HEK293 (cell line): ENCODE measurements at regions not wholly inside any gene's neighbourhood (a gene's known extent, or its start where the extent isn't known, plus 50 kb on each side); places are given as distances from the start of the nearest gene placed in this dataset.

Source experiments
- CTCF ChIA-PET: fragments of 350-600 bp; formaldehyde crosslinking; extraction: SDS; loops from one replicate; lab custom pipeline; 2021; ENCODE audit warnings: antibody characterized with exemption; lab: Yijun Ruan, JAX
- POLR2A ChIA-PET: fragments of 300-600 bp; formaldehyde crosslinking; extraction: SDS; loops from one replicate; lab custom pipeline; 2020; ENCODE audit warnings: antibody characterized with exemption, inconsistent platforms; lab: Yijun Ruan, JAX
- H3K27ac ChIP-seq: fragments of 200-500 bp; sonication (Bioruptor generic); 2 replicates; pipeline ENCODE4 v1.5.1; 2014; ENCODE audit warnings: low read depth, low read length, control low read depth, inconsistent platforms; ENCODE audit errors: extremely low read depth
- H3K36me3 ChIP-seq, 2 experiments: fragments of 200-500 bp in 1 of 2; sonication (Bioruptor generic) in 1 of 2; 1 replicate in 1 of 2; 2 replicates in 1 of 2; pipeline ENCODE4 v1.5.1; 2014 to 2017; ENCODE audit warnings: inconsistent platforms in 2 of 2, low read length in 2 of 2; ENCODE audit not compliant: control insufficient read depth in 2 of 2, insufficient read depth in 1 of 2
- H3K4me1 ChIP-seq: fragments of 200-500 bp; sonication (Bioruptor generic); 2 replicates; pipeline ENCODE4 v1.5.1; 2014; ENCODE audit warnings: mild to moderate bottlenecking, low read length, inconsistent platforms; ENCODE audit not compliant: control insufficient read depth, insufficient read depth
- H3K4me3 ChIP-seq: 2 replicates; pipeline ENCODE4 v1.5.1; 2011; ENCODE audit warnings: low read depth, mild to moderate bottlenecking, control low read depth, low read length, moderate library complexity
- H3K9me3 ChIP-seq: fragments of 200-500 bp; sonication (Bioruptor generic); 2 replicates; pipeline ENCODE4 v1.5.1; 2014; ENCODE audit warnings: low read depth, low read length, inconsistent platforms; ENCODE audit not compliant: control insufficient read depth, insufficient read depth
- BCL6B ChIP-seq: fragments of 450-650 bp; formaldehyde crosslinking; IDR thresholded peaks from 2 replicates; pipeline ENCODE4 v1.5.1; 2017; ENCODE audit warnings: missing biosample characterization, missing genetic modification characterization
- HOXD13 ChIP-seq: sonication (generic); formaldehyde crosslinking; IDR thresholded peaks from 2 replicates; pipeline ENCODE4 v1.8.0; 2022; ENCODE audit warnings: missing genetic modification reagents, borderline replicate concordance
- SP7 ChIP-seq: fragments of 450-650 bp; formaldehyde crosslinking; IDR thresholded peaks from 2 replicates; pipeline ENCODE4 v1.5.1; 2016; ENCODE audit warnings: missing biosample characterization, missing genetic modification characterization
- YY1 ChIP-seq: fragments of 450-650 bp; formaldehyde crosslinking; IDR thresholded peaks from 2 replicates; pipeline ENCODE4 v1.5.1; 2018; ENCODE audit warnings: missing biosample characterization, missing genetic modification characterization
- ZBTB6 ChIP-seq: fragments of 450-650 bp; formaldehyde crosslinking; IDR thresholded peaks from 2 replicates; pipeline ENCODE4 v1.5.1; 2017; ENCODE audit warnings: missing biosample characterization, missing genetic modification characterization
- ZBTB7A ChIP-seq: fragments of 450-650 bp; formaldehyde crosslinking; IDR thresholded peaks from 2 replicates; pipeline ENCODE4 v1.5.1; 2016; ENCODE audit warnings: low read depth, missing biosample characterization, missing genetic modification characterization
- ZFHX2 ChIP-seq: fragments of 450-650 bp; formaldehyde crosslinking; conservative IDR thresholded peaks from 2 replicates; pipeline ENCODE4 v1.5.1; 2016; ENCODE audit warnings: missing biosample characterization, missing genetic modification characterization
- ZFP3 ChIP-seq: fragments of 450-650 bp; formaldehyde crosslinking; IDR thresholded peaks from 2 replicates; pipeline ENCODE4 v1.5.1; 2016; ENCODE audit warnings: low read depth, missing biosample characterization, missing genetic modification characterization
- ZNF211 ChIP-seq: fragments of 450-650 bp; formaldehyde crosslinking; IDR thresholded peaks from 2 replicates; pipeline ENCODE4 v1.5.1; 2016; ENCODE audit warnings: low read depth, missing biosample characterization, missing genetic modification characterization
- ZNF23 ChIP-seq: fragments of 450-650 bp; formaldehyde crosslinking; IDR thresholded peaks from 2 replicates; pipeline ENCODE4 v1.5.1; 2016; ENCODE audit warnings: missing biosample characterization, missing genetic modification characterization, borderline replicate concordance
- ZNF48 ChIP-seq: fragments of 450-650 bp; formaldehyde crosslinking; IDR thresholded peaks from 2 replicates; pipeline ENCODE4 v1.5.1; 2016; ENCODE audit warnings: missing biosample characterization, missing genetic modification characterization
- ZNF624 ChIP-seq: fragments of 450-650 bp; formaldehyde crosslinking; IDR thresholded peaks from 2 replicates; pipeline ENCODE4 v1.5.1; 2017; ENCODE audit warnings: missing biosample characterization, missing genetic modification characterization
- ZNF654 ChIP-seq: fragments of 450-650 bp; formaldehyde crosslinking; IDR thresholded peaks from 2 replicates; pipeline ENCODE4 v1.5.1; 2016; ENCODE audit warnings: low read depth, missing biosample characterization, missing genetic modification characterization
- ZNF692 ChIP-seq: fragments of 450-650 bp; formaldehyde crosslinking; IDR thresholded peaks from 2 replicates; pipeline ENCODE4 v1.5.1; 2016; ENCODE audit warnings: missing biosample characterization, missing genetic modification characterization
- ZNF704 ChIP-seq: fragments of 450-650 bp; formaldehyde crosslinking; IDR thresholded peaks from 2 replicates; pipeline ENCODE4 v1.5.1; 2016; ENCODE audit warnings: missing biosample characterization, missing genetic modification characterization

- no peaks in the 10 kb centered on the region for H3K9me3 ChIP-seq
- no peak overlapping the region for H3K27ac ChIP-seq
- H3K4me3 ChIP-seq = no peak overlapping the region
- H3K4me1 ChIP-seq = peaks cover 15% of the 10 kb centered on the region
- TF ChIP-seq ZBTB7A (tag by site-specific recombination) (no peak), ZFHX2 (tag by site-specific recombination) (peak; percentile 33), ZNF692 (peak; percentile 24; the same call in 1 of the 2 replicates)
- no peaks in the 10 kb centered on the region for H3K36me3 ChIP-seq
- CTCF ChIA-PET = interaction anchor here (0.6 kb wide), 2 partner anchors 56 to 59 kb away, joined by 3 to 5 read pairs; no protein-coding TSS in a partner anchor
- POLR2A ChIA-PET = interaction anchor here (0.5 kb wide), 1 partner anchor 617 kb away, joined by 3 read pairs; no protein-coding TSS in a partner anchor
Observed at GRCh38 chr6:16901782-16902181, 140.5 kb upstream of the ATXN1 start.

GRCh38 chr6:16901306-16901705 lies 140.0 kb upstream of the ATXN1 start:
- POLR2A ChIA-PET = no interaction called here
- Histone ChIP-seq H3K4me1 (peaks cover 15% of the 10 kb centered on the region), H3K36me3 (no peaks in the 10 kb centered on the region), H3K9me3 (no peaks in the 10 kb centered on the region), H3K4me3 (no peak overlapping the region), H3K27ac (no peak overlapping the region)
- TF ChIP-seq SP7 = no peak
- no peak for TF ChIP-seq ZNF654 (tag by site-specific recombination)
- no peak for TF ChIP-seq ZNF23 (tag by site-specific recombination)
- no peak for TF ChIP-seq YY1 (tag by site-specific recombination)
- no peak for TF ChIP-seq BCL6B (tag by site-specific recombination)
- TF ChIP-seq ZNF48 (tag by site-specific recombination) = no peak
- no peak for TF ChIP-seq ZBTB6 (tag by site-specific recombination)
- no peak for TF ChIP-seq ZFP3
- CTCF ChIA-PET = interaction anchor here (0.6 kb wide), 2 partner anchors 55 to 60 kb away, joined by 3 to 5 read pairs; no protein-coding TSS in a partner anchor

GRCh38 chr6:16898640-16899396 lies 137.6 kb upstream of the ATXN1 start:
- H3K27ac ChIP-seq = no peak overlapping the region
- ChIA-PET CTCF (no interaction called here), POLR2A (no interaction called here)
- TF ChIP-seq ZNF704 (tag by site-specific recombination) = no peak
- TF ChIP-seq ZNF624 (tag by site-specific recombination) = no peak
- no peak for TF ChIP-seq ZNF211 (tag by site-specific recombination)
- no peak for TF ChIP-seq HOXD13
- TF ChIP-seq, all 188 proteins: peak for 0
- Histone ChIP-seq H3K4me3 (no peak overlapping the region), H3K4me1 (peaks cover 15% of the 10 kb centered on the region), H3K36me3 (no peaks in the 10 kb centered on the region), H3K9me3 (no peaks in the 10 kb centered on the region)
